KBM-7 (cell line): ENCODE measurements at regions not wholly inside any gene's neighbourhood (a gene's known extent, or its start where the extent isn't known, plus 50 kb on each side); places are given as distances from the start of the nearest gene placed in this dataset.

ENCODE experiments used
- DNase-seq: peaks from one replicate; pipeline ENCODE4 v3.0.0-alpha.2; 2015
- in situ Hi-C: fragments of 300-500 bp; cut with MboI; formaldehyde crosslinking; loops from 2 replicates; pipeline ENCODE4 v1.14.3; 2020; ENCODE audit warnings: low sequenced_read_pairs, low pct_unique_long_range_greater_than_20kb, mixed read lengths

- DNase-seq: no peak
- in situ Hi-C loops: no loop called here
Measured at GRCh38 chr14:53896726-53897125, 59.9 kb downstream of the BMP4 start.

DNA sequence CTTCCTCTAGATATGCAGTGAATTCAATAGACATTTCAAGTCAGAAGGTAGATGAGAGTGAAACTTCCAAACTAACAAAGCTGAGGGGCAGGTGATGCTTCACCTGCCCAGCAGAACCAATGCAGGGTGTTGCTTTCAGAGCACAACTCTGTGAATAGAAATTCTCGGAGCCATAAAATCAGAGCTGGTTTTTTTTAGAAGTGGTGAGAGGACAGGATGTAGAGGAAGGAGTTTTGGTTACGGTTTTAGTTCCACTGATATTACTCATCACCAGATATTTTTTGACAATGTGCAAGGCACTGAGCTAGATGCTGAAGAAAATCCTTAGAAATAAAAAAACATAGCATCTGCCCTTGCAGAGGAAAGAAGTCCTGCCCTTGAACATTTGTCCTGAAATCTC is 62.2 kb downstream of the BMP4 start:
- no peak for DNase-seq

GRCh38 chr14:53893374-53893773 is 63.3 kb downstream of the BMP4 start:
- no peak for DNase-seq
- in situ Hi-C loops: no loop called here

More for the DNA sequence above, 62.2 kb downstream of the BMP4 start:
- in situ Hi-C loops: no loop called here

- no peak for DNase-seq
- in situ Hi-C loops: no loop called here
Measured at GRCh38 chr14:53890611-53891101, 66.0 kb downstream of the BMP4 start.

DNA sequence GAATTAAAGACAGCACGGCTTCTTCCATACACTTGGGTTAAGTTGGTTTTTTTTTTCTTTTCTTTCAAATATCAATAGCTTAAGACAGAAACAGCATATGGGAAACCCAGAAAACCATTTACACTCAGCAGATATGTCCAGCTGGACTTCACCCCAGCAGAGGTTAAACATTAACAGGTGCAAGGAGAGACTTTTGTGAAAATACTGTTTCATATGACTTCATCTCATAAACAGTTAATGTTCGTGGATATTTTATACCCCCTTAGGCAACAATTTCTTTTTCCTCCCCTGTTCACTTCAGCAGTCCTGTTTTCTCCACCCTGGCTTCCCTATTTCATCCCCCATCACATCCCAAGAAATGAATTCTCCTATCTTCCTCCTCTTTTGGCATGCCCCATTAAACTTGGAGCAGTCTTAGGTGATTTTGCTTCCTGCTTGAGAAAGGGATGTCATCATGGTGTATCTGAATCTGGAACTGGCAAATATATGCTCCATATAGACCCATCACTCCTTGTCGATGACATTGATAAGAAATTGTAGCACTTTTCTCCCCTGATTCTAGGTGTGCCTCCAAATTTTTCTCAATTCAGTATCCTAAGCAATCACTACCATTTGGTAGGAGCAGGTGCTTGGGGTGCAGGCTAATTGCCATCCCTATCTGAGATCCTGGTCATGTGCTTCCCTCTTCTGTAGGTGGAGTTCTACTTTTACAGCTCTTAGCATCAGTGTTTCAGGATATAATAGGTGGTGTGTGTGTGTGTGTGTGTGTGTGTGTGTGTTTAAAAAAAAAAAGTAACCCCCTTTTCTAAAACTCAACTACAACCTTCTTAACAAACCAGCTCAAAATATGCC is 67.9 kb downstream of the BMP4 start:
- DNase-seq: no peak
- in situ Hi-C loops: no loop called here

GRCh38 chr14:53885136-53885640 is 71.4 kb downstream of the BMP4 start:
- in situ Hi-C loops: no loop called here
- DNase-seq: no peak

DNA sequence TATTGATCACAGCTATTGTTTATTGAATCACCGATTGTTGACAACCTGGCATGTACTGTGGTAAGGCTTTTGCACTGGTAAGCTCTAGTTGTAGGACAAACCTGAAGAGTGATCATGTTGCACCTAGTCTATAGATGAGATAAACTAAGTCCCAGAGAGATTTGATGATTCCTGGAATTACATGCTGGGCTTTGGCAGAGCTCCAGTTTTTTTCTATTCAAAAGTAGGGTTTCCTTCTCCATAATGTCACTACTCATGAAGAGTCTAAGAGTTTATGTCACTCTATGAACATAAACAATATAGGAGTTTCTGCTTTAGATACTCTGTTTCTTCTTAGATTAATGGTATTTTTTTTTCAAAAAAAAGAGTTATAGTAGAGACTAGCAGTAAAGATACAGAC is 72.0 kb downstream of the BMP4 start:
- in situ Hi-C loops: no loop called here
- no peak for DNase-seq

- in situ Hi-C loops: no loop called here
- no peak for DNase-seq
Measured at GRCh38 chr14:53883739-53884138, 72.9 kb downstream of the BMP4 start.

DNA sequence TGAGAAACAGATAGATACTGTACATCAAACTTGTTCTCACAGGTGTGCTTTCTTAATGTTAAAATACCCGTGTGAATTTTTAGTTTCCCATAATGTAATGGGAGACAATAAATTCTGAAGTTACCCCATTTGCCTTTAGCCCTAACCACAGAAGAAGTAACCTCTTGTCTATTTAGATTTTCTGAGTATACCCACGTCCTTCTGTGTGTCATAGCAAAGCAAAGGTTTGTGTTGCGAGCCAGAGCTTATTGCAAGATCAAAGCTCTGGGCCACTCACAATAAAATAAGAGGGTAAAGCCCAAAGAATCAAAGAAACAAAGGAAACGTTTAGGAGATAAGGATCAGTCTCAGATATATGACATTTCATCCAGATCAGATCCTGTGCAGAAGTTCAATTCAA is 73.9 kb downstream of the BMP4 start:
- DNase-seq: no peak
- in situ Hi-C loops: no loop called here

GRCh38 chr14:53881921-53882320 is 74.7 kb downstream of the BMP4 start:
- in situ Hi-C loops: no loop called here
- no peak for DNase-seq

- no peak for DNase-seq
- in situ Hi-C loops: no loop called here
Measured at GRCh38 chr14:53881161-53881871, 75.3 kb downstream of the BMP4 start.

GRCh38 chr14:53880761-53881160 is 75.9 kb downstream of the BMP4 start:
- no peak for DNase-seq
- in situ Hi-C loops: no loop called here

- in situ Hi-C loops: no loop called here
- DNase-seq: no peak
Measured at GRCh38 chr14:53879747-53880146, 76.9 kb downstream of the BMP4 start.

GRCh38 chr14:53879022-53879686 is 77.5 kb downstream of the BMP4 start:
- in situ Hi-C loops: no loop called here

GRCh38 chr14:53875324-53875897 is 81.2 kb downstream of the BMP4 start:
- DNase-seq: no peak
- in situ Hi-C loops: no loop called here

More at GRCh38 chr14:53879022-53879686, 77.5 kb downstream of the BMP4 start:
- DNase-seq: no peak

- in situ Hi-C loops: no loop called here
- no peak for DNase-seq
Measured at GRCh38 chr14:53874704-53875103, 81.9 kb downstream of the BMP4 start.

GRCh38 chr14:53872681-53873089 is 83.9 kb downstream of the BMP4 start:
- in situ Hi-C loops: no loop called here
- no peak for DNase-seq

GRCh38 chr14:53871951-53872350 is 84.7 kb downstream of the BMP4 start:
- DNase-seq: no peak
- in situ Hi-C loops: no loop called here

DNA sequence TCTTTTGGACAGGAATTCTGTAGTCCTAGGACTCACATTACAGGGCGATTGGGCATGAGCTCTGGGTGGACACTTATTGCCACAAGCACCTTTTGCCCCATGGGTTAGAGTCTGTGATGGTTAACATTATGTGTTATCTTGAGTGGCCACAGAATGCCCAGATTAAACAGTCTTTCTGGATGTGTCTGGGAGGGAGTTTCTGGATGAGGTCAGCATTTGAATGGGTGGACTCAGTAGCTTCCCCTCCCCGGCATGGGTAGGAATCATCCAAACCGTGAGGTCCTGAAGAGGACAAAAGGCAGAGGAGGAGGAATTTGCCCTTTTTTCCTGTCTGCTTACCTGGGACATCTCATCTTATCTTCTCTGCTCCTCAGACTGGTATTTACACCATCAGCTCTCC is 85.6 kb downstream of the BMP4 start:
- in situ Hi-C loops: no loop called here
- DNase-seq: no peak
